GM12875 (cell line): ENCODE measurements at regions not wholly inside any gene's neighbourhood (a gene's known extent, or its start where the extent isn't known, plus 50 kb on each side); places are given as distances from the start of the nearest gene placed in this dataset.

Source experiments
- H3K4me3 ChIP-seq: one replicate; pipeline ENCODE4 v1.5.1; 2011; ENCODE audit warnings: low read depth, low read length, control low read depth
- TF ChIP-seq, protein P1 (sequence below): IDR thresholded peaks from 2 replicates; pipeline ENCODE4 v1.5.1; 2011; ENCODE audit warnings: low read depth, mild to moderate bottlenecking, control low read depth, inconsistent platforms, low read length, moderate library complexity, borderline replicate concordance; ENCODE audit not compliant: insufficient read depth

DNA sequence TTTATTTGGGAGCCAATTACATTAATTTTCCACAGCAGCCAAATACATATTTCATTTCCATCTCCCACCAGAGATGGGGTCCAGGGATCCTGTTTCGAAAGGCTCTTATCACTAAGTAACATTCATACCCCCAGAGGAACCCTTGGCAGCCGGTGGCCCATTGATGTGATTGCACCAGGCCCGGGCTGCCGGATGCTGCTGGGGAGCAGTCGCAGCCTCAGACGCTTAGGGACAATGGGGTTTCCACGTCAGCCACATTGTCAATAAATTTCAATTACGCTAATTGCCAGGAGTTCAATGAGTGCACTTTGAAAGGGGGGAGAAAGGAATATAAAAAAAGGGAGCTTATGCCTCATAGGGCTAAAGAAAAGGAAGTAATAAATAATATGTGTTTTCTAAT lies 478.8 kb upstream of the ADAMTS16 start:
- H3K4me3 ChIP-seq: no peak overlapping the region
- TF ChIP-seq, protein P1, sequence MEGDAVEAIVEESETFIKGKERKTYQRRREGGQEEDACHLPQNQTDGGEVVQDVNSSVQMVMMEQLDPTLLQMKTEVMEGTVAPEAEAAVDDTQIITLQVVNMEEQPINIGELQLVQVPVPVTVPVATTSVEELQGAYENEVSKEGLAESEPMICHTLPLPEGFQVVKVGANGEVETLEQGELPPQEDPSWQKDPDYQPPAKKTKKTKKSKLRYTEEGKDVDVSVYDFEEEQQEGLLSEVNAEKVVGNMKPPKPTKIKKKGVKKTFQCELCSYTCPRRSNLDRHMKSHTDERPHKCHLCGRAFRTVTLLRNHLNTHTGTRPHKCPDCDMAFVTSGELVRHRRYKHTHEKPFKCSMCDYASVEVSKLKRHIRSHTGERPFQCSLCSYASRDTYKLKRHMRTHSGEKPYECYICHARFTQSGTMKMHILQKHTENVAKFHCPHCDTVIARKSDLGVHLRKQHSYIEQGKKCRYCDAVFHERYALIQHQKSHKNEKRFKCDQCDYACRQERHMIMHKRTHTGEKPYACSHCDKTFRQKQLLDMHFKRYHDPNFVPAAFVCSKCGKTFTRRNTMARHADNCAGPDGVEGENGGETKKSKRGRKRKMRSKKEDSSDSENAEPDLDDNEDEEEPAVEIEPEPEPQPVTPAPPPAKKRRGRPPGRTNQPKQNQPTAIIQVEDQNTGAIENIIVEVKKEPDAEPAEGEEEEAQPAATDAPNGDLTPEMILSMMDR: no peak

DNA sequence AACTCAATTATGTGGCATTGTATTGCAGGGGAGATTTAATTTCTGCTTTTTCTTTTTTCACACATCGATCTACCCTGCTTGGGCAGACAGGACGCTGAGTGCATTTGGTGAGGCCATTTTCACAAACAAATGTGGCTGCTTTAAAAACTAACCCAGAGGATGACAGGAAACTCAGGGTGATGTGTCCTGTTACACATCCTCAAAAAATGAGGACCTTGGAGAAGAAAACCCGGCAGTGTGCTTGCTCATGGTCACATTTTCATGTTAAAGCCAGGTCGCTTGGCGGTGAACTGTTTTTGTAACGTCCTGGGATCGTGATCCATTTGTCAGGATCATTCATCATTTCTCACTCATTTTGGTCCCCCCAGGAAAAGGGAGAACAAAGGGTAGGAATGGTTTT lies 478.3 kb upstream of the ADAMTS16 start:
- TF ChIP-seq, protein P1: no peak
- H3K4me3 ChIP-seq: no peak overlapping the region

DNA sequence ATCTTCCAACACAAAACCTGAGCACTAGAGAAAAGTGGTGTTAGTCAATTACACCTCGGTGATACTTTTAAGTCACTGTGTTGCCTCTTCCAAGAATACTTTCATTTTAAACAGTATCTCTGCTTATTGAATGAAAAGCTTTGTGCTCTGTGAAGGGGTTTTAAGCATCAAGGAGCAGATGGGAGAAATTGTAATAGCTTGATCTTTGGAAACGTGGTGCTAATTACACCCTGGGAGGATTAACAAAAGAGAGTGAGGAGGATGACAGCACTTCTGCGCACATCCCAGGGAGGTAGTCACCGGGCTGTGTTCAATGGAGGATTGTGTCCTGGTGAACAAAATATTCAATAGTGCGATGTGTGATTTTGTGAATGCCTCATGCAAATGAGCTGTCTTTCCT lies 477.4 kb upstream of the ADAMTS16 start:
- TF ChIP-seq, protein P1: no peak
- no peak overlapping the region for H3K4me3 ChIP-seq

DNA sequence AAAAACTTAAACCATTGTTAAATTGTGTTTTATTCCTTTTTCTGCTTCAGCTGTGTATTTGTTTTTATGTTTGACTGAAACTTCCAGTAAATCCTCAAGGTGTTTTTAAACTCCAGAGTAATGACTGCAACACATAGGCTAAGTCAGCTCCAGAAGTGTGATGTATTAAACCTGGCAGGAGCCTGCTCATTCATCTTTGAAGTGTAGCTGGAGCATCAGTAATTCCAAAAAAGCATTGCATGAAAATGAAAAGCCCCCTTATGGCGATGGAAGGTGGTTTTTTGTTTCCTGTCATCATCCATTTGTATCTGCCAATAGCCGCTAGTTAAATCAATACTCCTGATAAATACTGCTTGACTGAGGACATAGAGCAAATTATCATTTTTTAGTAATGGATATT lies 474.2 kb upstream of the ADAMTS16 start:
- no peak overlapping the region for H3K4me3 ChIP-seq

DNA sequence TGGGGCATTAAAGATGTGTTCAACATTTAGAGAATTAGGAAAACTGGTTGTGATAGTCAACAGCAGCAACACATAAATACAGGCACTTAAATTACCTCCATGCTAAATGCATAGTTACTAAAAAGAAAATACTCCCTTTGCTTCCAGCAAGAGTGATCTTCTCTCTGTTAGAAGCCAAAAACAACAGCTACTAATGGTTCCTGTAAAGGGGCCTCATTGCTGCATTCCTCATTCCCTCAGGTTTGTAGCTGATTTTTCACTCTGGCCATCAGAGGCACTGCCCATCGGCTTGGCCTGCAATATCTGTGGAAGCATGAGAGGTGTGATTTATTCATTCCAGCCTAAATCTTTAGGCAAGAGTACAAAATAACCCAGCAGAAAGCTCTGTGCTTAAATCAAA lies 466.0 kb upstream of the ADAMTS16 start:
- no peak overlapping the region for H3K4me3 ChIP-seq
- TF ChIP-seq, protein P1: no peak

More for the DNA sequence above, 474.2 kb upstream of the ADAMTS16 start:
- TF ChIP-seq, protein P1: no peak

DNA sequence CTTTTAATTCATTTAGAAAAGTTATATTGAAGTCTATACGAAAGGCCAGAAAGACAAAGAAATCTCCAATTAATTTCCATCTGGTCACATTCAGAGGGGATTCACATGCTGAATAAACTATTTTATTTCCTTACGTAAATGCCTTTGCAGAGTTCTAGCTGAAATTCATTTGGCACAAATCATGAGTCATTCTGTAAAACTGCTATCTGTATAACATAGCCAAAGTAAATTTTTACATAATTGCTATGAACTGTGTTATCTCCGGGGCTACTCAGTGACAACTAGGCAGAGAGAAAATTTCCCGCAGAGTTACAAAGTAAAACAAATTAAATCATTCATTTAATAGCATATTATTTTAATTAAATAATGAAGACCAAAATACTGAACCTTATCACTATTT lies 463.2 kb upstream of the ADAMTS16 start:
- TF ChIP-seq, protein P1: no peak

DNA sequence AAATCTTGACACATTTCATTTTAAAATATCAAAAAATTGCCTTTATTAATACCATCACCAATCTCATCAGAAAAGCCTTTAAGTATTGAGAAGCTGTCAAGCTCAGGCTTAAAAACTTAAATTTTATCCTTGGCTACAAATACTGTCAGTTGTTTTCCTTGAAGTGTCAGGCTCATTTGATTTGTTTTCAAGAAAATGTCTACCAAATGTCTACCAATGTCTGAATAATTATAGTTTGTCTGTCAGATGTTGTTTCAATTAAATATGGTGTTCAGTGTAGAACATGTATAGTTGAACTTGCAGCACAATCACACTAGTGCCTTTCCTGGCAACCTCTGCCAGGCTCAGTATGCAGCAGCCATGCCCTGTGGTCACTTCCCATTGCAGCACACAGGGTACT lies 455.2 kb upstream of the ADAMTS16 start:
- H3K4me3 ChIP-seq: no peak overlapping the region
- TF ChIP-seq, protein P1: no peak

More for the DNA sequence above, 463.2 kb upstream of the ADAMTS16 start:
- no peak overlapping the region for H3K4me3 ChIP-seq
